ENCODE measurements at regions not wholly inside any gene's neighbourhood (a gene's known extent, or its start where the extent isn't known, plus 50 kb on each side); places are given as distances from the start of the nearest gene placed in this dataset.

DNA sequence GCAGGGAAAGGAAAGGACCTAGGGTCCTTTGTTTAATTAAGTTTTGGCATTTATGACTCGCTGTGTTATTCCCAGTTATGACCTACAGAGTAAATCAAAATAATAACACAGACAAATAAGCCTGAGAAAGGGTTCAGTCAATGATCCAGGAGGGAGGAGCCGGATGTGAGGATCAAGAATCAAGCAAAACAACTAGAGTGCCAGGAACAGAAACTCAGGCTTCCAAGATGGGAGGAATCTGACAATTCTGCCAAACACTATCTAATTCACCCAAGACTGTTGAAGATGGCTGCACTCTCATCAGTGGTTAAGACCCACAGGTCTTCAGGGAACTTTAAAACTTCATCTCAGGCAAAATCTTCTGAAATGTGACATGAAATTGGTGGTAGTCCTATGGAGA lies 50.3 kb upstream of the PIP4K2A start:
- TF ChIP-seq GATA2 (IDR thresholded peaks at IDR 0.05; ENCODE audit: low read depth, low read length): no peak
- no peak for TF ChIP-seq GATA3 (IDR thresholded peaks at IDR 0.05; ENCODE audit: low read depth, low read length)
